A204.1 (cell line): ENCODE measurements at regions not wholly inside any gene's neighbourhood (a gene's known extent, or its start where the extent isn't known, plus 50 kb on each side); places are given as distances from the start of the nearest gene placed in this dataset.
A peak's percentile ranks its signal among the peaks of the same experiment; 100 is the strongest.

Source experiments
- FAIRE-seq: peaks from 2 replicates; lab custom pipeline; 2012; peaks lifted over from hg19 to GRCh38; lab: Jason Lieb, UNC

GRCh38 chr18:72360634-72361033 lies 183.5 kb downstream of the CBLN2 start:
- FAIRE-seq = no peak

- FAIRE-seq = no peak
Observed at GRCh38 chr18:72342933-72343332, 201.2 kb downstream of the CBLN2 start.

- no peak for FAIRE-seq
Observed at GRCh38 chr18:72339976-72340375, 204.2 kb downstream of the CBLN2 start.

GRCh38 chr18:72336786-72337185 lies 207.4 kb downstream of the CBLN2 start:
- no peak for FAIRE-seq

- no peak for FAIRE-seq
Observed at GRCh38 chr18:72329533-72329932, 214.6 kb downstream of the CBLN2 start.

GRCh38 chr18:72325307-72325706 lies 218.8 kb downstream of the CBLN2 start:
- no peak for FAIRE-seq

- no peak for FAIRE-seq
Observed at GRCh38 chr18:72324677-72325076, 219.5 kb downstream of the CBLN2 start.

- no peak for FAIRE-seq
Observed at GRCh38 chr18:72316497-72316896, 227.6 kb downstream of the CBLN2 start.

- FAIRE-seq = no peak
Observed at GRCh38 chr18:72283148-72283925, 260.8 kb downstream of the CBLN2 start.

GRCh38 chr18:72273025-72273424 lies 271.1 kb downstream of the CBLN2 start:
- no peak for FAIRE-seq

GRCh38 chr18:72261590-72261989 lies 282.6 kb downstream of the CBLN2 start:
- FAIRE-seq = no peak

GRCh38 chr18:72246076-72246475 lies 298.1 kb downstream of the CBLN2 start:
- FAIRE-seq = no peak

GRCh38 chr18:72235422-72235821 lies 308.7 kb downstream of the CBLN2 start:
- FAIRE-seq = no peak

GRCh38 chr18:72233106-72233505 lies 311.0 kb downstream of the CBLN2 start:
- FAIRE-seq = no peak

- no peak for FAIRE-seq
Observed at GRCh38 chr18:72232644-72233043, 311.5 kb downstream of the CBLN2 start.

GRCh38 chr18:72225958-72226357 lies 318.2 kb downstream of the CBLN2 start:
- no peak for FAIRE-seq

- peak; percentile 3 for FAIRE-seq
Observed at GRCh38 chr18:72223733-72224132, 320.4 kb downstream of the CBLN2 start.

- FAIRE-seq = no peak
Observed at GRCh38 chr18:72208920-72209676, 335.0 kb downstream of the CBLN2 start.

- no peak for FAIRE-seq
Observed at GRCh38 chr18:72207280-72207679, 336.9 kb downstream of the CBLN2 start.

- no peak for FAIRE-seq
Observed at GRCh38 chr18:72206814-72207213, 337.3 kb downstream of the CBLN2 start.

GRCh38 chr18:72201032-72201431 lies 343.1 kb downstream of the CBLN2 start:
- FAIRE-seq = no peak

- no peak for FAIRE-seq
Observed at GRCh38 chr18:72197591-72197990, 346.6 kb downstream of the CBLN2 start.

- FAIRE-seq = no peak
Observed at GRCh38 chr18:72194072-72194471, 350.1 kb downstream of the CBLN2 start.

- FAIRE-seq = no peak
Observed at GRCh38 chr18:72187956-72188355, 356.2 kb downstream of the CBLN2 start.
